ENCODE measurements at regions not wholly inside any gene's neighbourhood (a gene's known extent, or its start where the extent isn't known, plus 50 kb on each side); places are given as distances from the start of the nearest gene placed in this dataset.

DNA sequence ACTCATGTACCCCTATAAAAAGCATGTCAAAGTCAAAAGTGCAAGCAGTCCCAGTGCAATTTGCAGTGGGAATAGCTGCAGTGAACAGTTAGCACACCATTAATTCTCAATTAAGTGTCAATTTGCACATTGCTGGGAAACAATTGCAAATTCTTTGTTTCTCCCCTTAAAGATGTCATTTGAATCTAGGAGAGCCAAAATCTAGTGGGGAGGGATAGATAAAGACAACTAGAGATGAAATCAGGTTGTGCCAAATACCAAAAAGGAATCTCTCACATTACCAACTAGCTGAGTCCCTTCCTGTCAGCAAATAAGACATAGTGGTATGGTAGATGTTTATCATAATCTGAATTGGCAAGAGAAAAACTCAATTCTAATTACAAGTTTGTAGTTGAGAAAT lies 330.7 kb downstream of the NUF2 start:
- TF ChIP-seq POLR2AphosphoS5 (IDR thresholded peaks at IDR 0.05; ENCODE audit: low read depth) = no peak
- no peak for TF ChIP-seq CTCF (IDR thresholded peaks at IDR 0.05; ENCODE audit: insufficient read depth, low read length)
- TF ChIP-seq GABPA (IDR thresholded peaks at IDR 0.05; ENCODE audit: low read depth) = no peak
- no peak for TF ChIP-seq REST (IDR thresholded peaks at IDR 0.05; ENCODE audit: insufficient replicate concordance, low read depth)

Measured in HL-60 (cell line).